Astrocyte (in vitro differentiated cells and primary cell): ENCODE measurements at regions not wholly inside any gene's neighbourhood (a gene's known extent, or its start where the extent isn't known, plus 50 kb on each side); places are given as distances from the start of the nearest gene placed in this dataset.

ENCODE experiments used
- CTCF ChIP-seq: IDR thresholded peaks from 2 replicates; pipeline ENCODE4 v1.5.1; 2011; ENCODE audit warnings: low read depth, mild to moderate bottlenecking, inconsistent platforms, low read length, moderate library complexity; ENCODE audit not compliant: insufficient read depth
- EZH2 ChIP-seq: IDR thresholded peaks from 2 replicates; pipeline ENCODE4 v1.6.1; 2012; ENCODE audit warnings: mild to moderate bottlenecking, low read length, inconsistent platforms; ENCODE audit not compliant: insufficient read depth

GRCh38 chr3:190989218-190989617 lies 126.7 kb upstream of the GMNC start:
- TF ChIP-seq CTCF (no peak), EZH2 (no peak)
